Naive thymus-derived CD8-positive, alpha-beta T cell (primary cell): ENCODE measurements at regions not wholly inside any gene's neighbourhood (a gene's known extent, or its start where the extent isn't known, plus 50 kb on each side); places are given as distances from the start of the nearest gene placed in this dataset.

Source experiments
- ATAC-seq, 2 donors: fragments of 150-1000 bp; cut with Tn5 transposase in 1 of 2; sonication (Bioruptor Pico), chemical (Tn5 transposase) in 1 of 2; 1 replicate in 1 of 2; 2 replicates in 1 of 2; pipeline ENCODE4 v1.10.0; 2021; ENCODE audit warnings: mild to moderate bottlenecking in 2 of 2, moderate library complexity in 2 of 2
- POLR2A ChIA-PET: fragments of 350-600 bp; sonication (Branson Sonifier 250); formaldehyde crosslinking; loops from one replicate; lab custom pipeline; 2021; ENCODE audit warnings: antibody characterized with exemption; lab: Charles Lee
- DNase-seq, 10 donors: peaks; one replicate each; pipeline versions ENCODE4 v3.0.0 to v3.0.0-alpha.2; 2020 to 2022
- H3K27ac Mint-ChIP-seq, 10 donors: one replicate each; pipeline ENCODE4 v1.8.0; 2020 to 2022; ENCODE audit warnings: mild to moderate bottlenecking in 10 of 10, mixed read lengths in 10 of 10, moderate library complexity in 4 of 10, inconsistent platforms in 1 of 10
- H3K27me3 Mint-ChIP-seq, 5 donors: one replicate each; pipeline ENCODE4 v1.8.0; 2021 to 2022; ENCODE audit warnings: mixed read lengths in 5 of 5
- H3K36me3 Mint-ChIP-seq, 3 donors: one replicate each; pipeline ENCODE4 v1.8.0; 2020 to 2022; ENCODE audit warnings: mixed read lengths in 3 of 3, mild to moderate bottlenecking in 2 of 3, inconsistent platforms in 1 of 3
- H3K4me1 Mint-ChIP-seq, 4 donors: one replicate each; pipeline ENCODE4 v1.8.0; 2021 to 2022; ENCODE audit warnings: mixed read lengths in 4 of 4
- H3K4me3 Mint-ChIP-seq, 10 donors: one replicate each; pipeline ENCODE4 v1.8.0; 2020 to 2022; ENCODE audit warnings: mild to moderate bottlenecking in 10 of 10, mixed read lengths in 10 of 10, moderate library complexity in 6 of 10, inconsistent platforms in 1 of 10
- H3K9me3 Mint-ChIP-seq, 9 donors: one replicate each; pipeline ENCODE4 v1.8.0; 2020 to 2022; ENCODE audit warnings: mixed read lengths in 9 of 9, mild to moderate bottlenecking in 3 of 9, inconsistent platforms in 1 of 9, moderate library complexity in 1 of 9

- Mint-ChIP-seq H3K4me3 (no peak overlapping the region), H3K27ac (no peak overlapping the region)
- ATAC-seq, result no peak
Measured at GRCh38 chr20:47953471-47953870, 168.2 kb upstream of the SULF2 start.

GRCh38 chr20:47952023-47952564 lies 166.8 kb upstream of the SULF2 start:
- Mint-ChIP-seq H3K9me3 (no peaks in the 10 kb centered on the region), H3K27me3 (peaks cover 2 to 12% (median 5%) of the 10 kb centered on the region in 5 donors), H3K36me3 (no peaks in the 10 kb centered on the region), H3K27ac (no peak overlapping the region), H3K4me3 (no peak overlapping the region), H3K4me1 (peaks cover 0 to 4% (median under 1%) of the 10 kb centered on the region in 4 donors)
- no peak for ATAC-seq
- POLR2A ChIA-PET, result no interaction called here
- DNase-seq, result no peak

More at GRCh38 chr20:47953471-47953870, 168.2 kb upstream of the SULF2 start:
- H3K36me3 Mint-ChIP-seq, result no peaks in the 10 kb centered on the region
- no peak for DNase-seq
- H3K9me3 Mint-ChIP-seq, result no peaks in the 10 kb centered on the region
- peaks cover 2 to 12% (median 5%) of the 10 kb centered on the region in 5 donors for H3K27me3 Mint-ChIP-seq
- H3K4me1 Mint-ChIP-seq, result peaks cover 0 to 4% (median under 1%) of the 10 kb centered on the region in 4 donors
- POLR2A ChIA-PET, result no interaction called here

- Mint-ChIP-seq H3K4me3 (no peak overlapping the region), H3K4me1 (peaks cover 0 to 4% (median under 1%) of the 10 kb centered on the region in 4 donors), H3K27me3 (peaks cover 2 to 12% (median 5%) of the 10 kb centered on the region in 5 donors), H3K36me3 (no peaks in the 10 kb centered on the region), H3K27ac (no peak overlapping the region), H3K9me3 (no peaks in the 10 kb centered on the region)
- DNase-seq (no peak), ATAC-seq (no peak)
- POLR2A ChIA-PET, result no interaction called here
Measured at GRCh38 chr20:47951521-47951971, 166.3 kb upstream of the SULF2 start.

GRCh38 chr20:47950913-47951283 lies 165.6 kb upstream of the SULF2 start:
- H3K9me3 Mint-ChIP-seq, result no peaks in the 10 kb centered on the region
- H3K36me3 Mint-ChIP-seq, result no peaks in the 10 kb centered on the region
- no peak for ATAC-seq
- H3K4me1 Mint-ChIP-seq, result peaks cover 0 to 4% (median under 1%) of the 10 kb centered on the region in 4 donors
- no peak overlapping the region for H3K4me3 Mint-ChIP-seq
- H3K27ac Mint-ChIP-seq, result no peak overlapping the region
- POLR2A ChIA-PET, result no interaction called here
- DNase-seq, result no peak
- peaks cover 2 to 12% (median 5%) of the 10 kb centered on the region in 5 donors for H3K27me3 Mint-ChIP-seq

- no peak overlapping the region for H3K4me3 Mint-ChIP-seq
- H3K27ac Mint-ChIP-seq, result no peak overlapping the region
- peaks cover 0 to 15% (median 5%) of the 10 kb centered on the region in 5 donors for H3K27me3 Mint-ChIP-seq
- ATAC-seq, result no peak
- no peaks in the 10 kb centered on the region for H3K36me3 Mint-ChIP-seq
- DNase-seq, result no peak
- POLR2A ChIA-PET, result no interaction called here
- H3K9me3 Mint-ChIP-seq, result no peaks in the 10 kb centered on the region
- peaks cover 0 to 4% (median 0%) of the 10 kb centered on the region in 4 donors for H3K4me1 Mint-ChIP-seq
Measured at GRCh38 chr20:47950124-47950912, 165.0 kb upstream of the SULF2 start.

- POLR2A ChIA-PET, result no interaction called here
- peaks cover 0 to 4% (median 0%) of the 10 kb centered on the region in 4 donors for H3K4me1 Mint-ChIP-seq
- ATAC-seq, result no peak
Measured at GRCh38 chr20:47949230-47949629, 163.9 kb upstream of the SULF2 start.

GRCh38 chr20:47944682-47945081 lies 159.4 kb upstream of the SULF2 start:
- POLR2A ChIA-PET, result no interaction called here
- Mint-ChIP-seq H3K27ac (no peak overlapping the region), H3K4me1 (peaks cover 0 to 1% (median 0%) of the 10 kb centered on the region in 4 donors), H3K4me3 (no peak overlapping the region), H3K9me3 (no peaks in the 10 kb centered on the region), H3K36me3 (no peaks in the 10 kb centered on the region), H3K27me3 (peaks cover 0 to 9% (median 0%) of the 10 kb centered on the region in 5 donors)
- DNase-seq (no peak), ATAC-seq (no peak)

More at GRCh38 chr20:47949230-47949629, 163.9 kb upstream of the SULF2 start:
- no peak overlapping the region for H3K27ac Mint-ChIP-seq
- no peak for DNase-seq
- peaks cover 0 to 16% (median 5%) of the 10 kb centered on the region in 5 donors for H3K27me3 Mint-ChIP-seq
- H3K36me3 Mint-ChIP-seq, result no peaks in the 10 kb centered on the region
- H3K4me3 Mint-ChIP-seq, result no peak overlapping the region
- H3K9me3 Mint-ChIP-seq, result no peaks in the 10 kb centered on the region

GRCh38 chr20:47941869-47942268 lies 156.6 kb upstream of the SULF2 start:
- no peak overlapping the region for H3K4me3 Mint-ChIP-seq
- H3K36me3 Mint-ChIP-seq, result no peaks in the 10 kb centered on the region
- H3K9me3 Mint-ChIP-seq, result no peaks in the 10 kb centered on the region
- peaks cover 0 to 1% (median 0%) of the 10 kb centered on the region in 4 donors for H3K4me1 Mint-ChIP-seq
- H3K27ac Mint-ChIP-seq, result no peak overlapping the region
- DNase-seq (no peak), ATAC-seq (no peak)
- POLR2A ChIA-PET, result no interaction called here
- H3K27me3 Mint-ChIP-seq, result peaks cover 0 to 13% (median 0%) of the 10 kb centered on the region in 5 donors

DNA sequence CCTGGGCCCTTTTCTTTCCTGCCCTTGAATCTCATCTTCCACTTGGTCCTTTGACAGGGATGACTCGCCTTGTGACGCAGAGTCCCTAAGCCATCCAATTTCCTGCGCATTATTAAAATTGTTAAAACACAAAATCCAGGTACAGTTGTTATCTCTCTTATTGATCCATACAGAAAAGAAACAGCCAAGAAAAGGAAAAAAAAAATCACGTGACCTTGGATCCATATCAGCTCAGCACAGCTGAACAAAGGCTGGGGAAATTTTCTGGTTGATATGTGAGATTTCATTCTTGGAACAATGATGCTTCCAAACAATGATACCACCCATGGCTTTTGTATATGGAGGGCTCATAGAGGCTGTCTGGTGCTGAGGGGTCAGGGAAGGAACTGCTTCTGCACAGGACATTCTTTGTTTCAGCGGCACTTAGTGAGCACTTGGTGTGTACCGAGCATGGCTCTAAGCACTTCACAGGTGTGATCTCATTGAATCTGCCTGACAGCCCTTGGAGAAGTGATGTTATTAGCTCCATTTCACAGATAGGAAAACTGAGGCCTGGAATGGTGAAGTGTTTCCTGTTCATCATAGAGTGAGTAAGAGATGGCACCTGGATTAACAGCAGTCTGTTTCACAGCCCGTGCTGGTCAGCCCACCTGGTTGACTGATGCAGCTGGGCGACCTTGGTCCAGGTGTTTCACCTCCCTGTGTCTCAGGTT lies 155.0 kb upstream of the SULF2 start:
- Mint-ChIP-seq H3K9me3 (no peaks in the 10 kb centered on the region), H3K27ac (no peak overlapping the region), H3K4me1 (peaks cover 0 to 1% (median 0%) of the 10 kb centered on the region in 4 donors), H3K36me3 (no peaks in the 10 kb centered on the region), H3K4me3 (no peak overlapping the region), H3K27me3 (peaks cover 0 to 10% (median 0%) of the 10 kb centered on the region in 5 donors)
- DNase-seq (no peak), ATAC-seq (no peak)
- POLR2A ChIA-PET, result no interaction called here

DNA sequence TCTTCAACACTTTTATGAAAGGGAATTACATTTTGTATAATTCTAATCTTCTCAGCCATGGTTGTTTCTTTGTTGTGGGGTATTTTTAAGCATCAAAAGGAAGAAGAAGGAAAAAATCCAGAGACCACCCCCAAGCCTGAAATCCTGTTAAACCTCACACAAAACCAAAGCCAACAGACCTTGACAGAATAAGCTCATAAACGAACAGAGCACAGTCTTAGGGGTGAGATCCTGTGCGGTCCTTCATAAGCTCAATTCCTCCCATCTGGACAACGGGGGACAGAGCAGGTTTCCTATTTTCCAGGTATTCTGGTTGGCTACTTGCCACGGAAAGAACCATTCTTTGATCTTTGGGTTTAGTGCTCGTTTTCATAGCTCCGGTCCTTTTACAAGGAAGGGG lies 151.3 kb upstream of the SULF2 start:
- POLR2A ChIA-PET, result no interaction called here
- no peaks in the 10 kb centered on the region for H3K36me3 Mint-ChIP-seq
- ATAC-seq, result no peak
- H3K4me1 Mint-ChIP-seq, result no peaks in the 10 kb centered on the region
- DNase-seq, result no peak
- H3K4me3 Mint-ChIP-seq, result no peak overlapping the region
- peaks cover 0 to 7% (median 3%) of the 10 kb centered on the region in 5 donors for H3K27me3 Mint-ChIP-seq
- peak overlapping the region in 1 of 10 donors; percentile 3 for H3K27ac Mint-ChIP-seq
- no peaks in the 10 kb centered on the region for H3K9me3 Mint-ChIP-seq

DNA sequence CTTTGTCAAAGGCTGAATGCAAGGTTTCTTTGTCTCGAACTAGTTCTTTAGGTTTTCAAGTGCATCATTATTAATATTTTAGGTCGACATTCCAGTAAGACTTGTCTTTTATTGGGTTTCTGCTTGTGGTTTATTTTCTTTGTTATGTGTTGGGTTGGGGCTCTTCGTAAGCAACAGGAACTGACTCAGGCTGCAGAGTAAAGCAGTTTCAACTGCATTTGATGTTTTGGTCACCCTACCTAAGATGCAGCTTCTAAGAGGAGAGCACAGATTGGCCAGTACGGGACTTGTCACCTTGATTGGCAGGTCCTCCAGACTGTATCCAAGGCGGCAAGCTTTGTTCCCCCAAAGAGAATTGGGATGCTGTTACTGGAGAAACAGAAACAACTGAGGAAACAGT lies 149.5 kb upstream of the SULF2 start:
- Mint-ChIP-seq H3K36me3 (no peaks in the 10 kb centered on the region), H3K9me3 (no peaks in the 10 kb centered on the region), H3K27ac (no peak overlapping the region), H3K4me1 (no peaks in the 10 kb centered on the region), H3K27me3 (peaks cover 0 to 7% (median 4%) of the 10 kb centered on the region in 5 donors), H3K4me3 (no peak overlapping the region)
- POLR2A ChIA-PET, result no interaction called here
- ATAC-seq (no peak), DNase-seq (no peak)

DNA sequence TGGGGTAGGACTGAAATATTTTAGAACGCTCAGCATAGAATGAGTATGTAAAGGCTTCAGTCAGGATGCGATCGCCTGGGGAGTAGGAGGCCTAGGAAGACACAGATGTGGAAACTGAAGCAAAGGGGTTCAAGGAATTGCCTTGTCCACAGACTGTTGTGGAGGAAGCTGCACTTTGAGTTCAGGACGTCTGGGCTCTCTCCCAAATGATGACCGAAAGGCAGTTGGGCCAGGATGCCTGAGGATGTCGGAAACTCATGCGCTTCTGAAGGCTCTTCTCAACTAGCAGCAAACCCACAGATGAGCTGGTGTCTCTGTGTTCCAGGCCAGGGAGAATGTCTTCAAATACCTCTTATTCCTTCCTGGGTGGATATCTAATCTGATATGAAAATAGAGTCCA lies 146.2 kb upstream of the SULF2 start:
- Mint-ChIP-seq H3K9me3 (no peaks in the 10 kb centered on the region), H3K4me1 (no peaks in the 10 kb centered on the region), H3K27ac (no peak overlapping the region), H3K36me3 (no peaks in the 10 kb centered on the region), H3K4me3 (no peak overlapping the region), H3K27me3 (peaks cover 0 to 6% (median 0%) of the 10 kb centered on the region in 5 donors)
- POLR2A ChIA-PET, result no interaction called here
- no peak for ATAC-seq
- DNase-seq, result no peak

DNA sequence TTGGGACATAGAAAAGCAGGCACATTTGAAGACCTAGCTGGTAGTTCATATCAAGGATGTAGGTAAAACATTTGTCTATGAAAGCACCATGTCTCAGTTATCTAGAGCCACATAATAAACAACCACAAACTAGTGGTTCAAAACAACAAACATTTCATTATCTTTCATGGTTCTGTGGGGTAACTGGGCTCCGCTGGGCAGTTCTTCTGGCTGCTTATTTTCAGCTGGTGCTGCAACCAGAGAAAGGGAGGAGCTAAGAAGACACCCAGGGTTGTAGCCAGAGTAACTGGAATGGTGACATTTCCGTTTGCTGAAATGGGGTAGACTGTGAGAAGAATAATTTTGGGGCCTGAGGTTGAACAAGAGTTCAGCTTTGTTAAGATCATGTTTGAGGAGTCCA lies 145.7 kb upstream of the SULF2 start:
- POLR2A ChIA-PET, result no interaction called here
- ATAC-seq (no peak), DNase-seq (no peak)
- Mint-ChIP-seq H3K4me1 (no peaks in the 10 kb centered on the region), H3K27me3 (peaks cover 0 to 6% (median 0%) of the 10 kb centered on the region in 5 donors), H3K27ac (no peak overlapping the region), H3K4me3 (no peak overlapping the region), H3K36me3 (no peaks in the 10 kb centered on the region), H3K9me3 (no peaks in the 10 kb centered on the region)
